ENCODE measurements at regions not wholly inside any gene's neighbourhood (a gene's known extent, or its start where the extent isn't known, plus 50 kb on each side); places are given as distances from the start of the nearest gene placed in this dataset.

- no peak overlapping the region for H3K4me3 ChIP-seq
- H3K36me3 ChIP-seq, result no peaks in the 10 kb centered on the region
- H3K9me3 ChIP-seq (ENCODE audit: low read depth), result no peaks in the 10 kb centered on the region
- H3K27me3 ChIP-seq, result peaks cover 12% of the 10 kb centered on the region
- H3K27ac ChIP-seq, result no peak overlapping the region
- no peaks in the 10 kb centered on the region for H3K4me1 ChIP-seq (ENCODE audit: low read depth)
- no peak for DNase-seq (ENCODE audit: low read depth in 1 of 2, low spot score in 1 of 2)
- TF ChIP-seq, protein P1, sequence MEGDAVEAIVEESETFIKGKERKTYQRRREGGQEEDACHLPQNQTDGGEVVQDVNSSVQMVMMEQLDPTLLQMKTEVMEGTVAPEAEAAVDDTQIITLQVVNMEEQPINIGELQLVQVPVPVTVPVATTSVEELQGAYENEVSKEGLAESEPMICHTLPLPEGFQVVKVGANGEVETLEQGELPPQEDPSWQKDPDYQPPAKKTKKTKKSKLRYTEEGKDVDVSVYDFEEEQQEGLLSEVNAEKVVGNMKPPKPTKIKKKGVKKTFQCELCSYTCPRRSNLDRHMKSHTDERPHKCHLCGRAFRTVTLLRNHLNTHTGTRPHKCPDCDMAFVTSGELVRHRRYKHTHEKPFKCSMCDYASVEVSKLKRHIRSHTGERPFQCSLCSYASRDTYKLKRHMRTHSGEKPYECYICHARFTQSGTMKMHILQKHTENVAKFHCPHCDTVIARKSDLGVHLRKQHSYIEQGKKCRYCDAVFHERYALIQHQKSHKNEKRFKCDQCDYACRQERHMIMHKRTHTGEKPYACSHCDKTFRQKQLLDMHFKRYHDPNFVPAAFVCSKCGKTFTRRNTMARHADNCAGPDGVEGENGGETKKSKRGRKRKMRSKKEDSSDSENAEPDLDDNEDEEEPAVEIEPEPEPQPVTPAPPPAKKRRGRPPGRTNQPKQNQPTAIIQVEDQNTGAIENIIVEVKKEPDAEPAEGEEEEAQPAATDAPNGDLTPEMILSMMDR (IDR thresholded peaks at IDR 0.05; ENCODE audit: low read depth, low read length), result no peak
Measured at GRCh38 chr2:105560157-105560556, 161.3 kb upstream of the FHL2 start.

GRCh38 chr2:105557021-105557920, 158.4 kb upstream of the FHL2 start:
- peak in 1 of 2 donors; percentile 45 for DNase-seq (ENCODE audit: low read depth in 1 of 2, low spot score in 1 of 2)
- Histone ChIP-seq H3K9me3 (ENCODE audit: low read depth) (no peaks in the 10 kb centered on the region), H3K27ac (no peak overlapping the region), H3K27me3 (peaks cover 18% of the 10 kb centered on the region), H3K4me1 (ENCODE audit: low read depth) (no peaks in the 10 kb centered on the region), H3K36me3 (no peaks in the 10 kb centered on the region), H3K4me3 (no peak overlapping the region)
- TF ChIP-seq, protein P1 (IDR thresholded peaks at IDR 0.05; ENCODE audit: low read depth, low read length), result no peak

DNA sequence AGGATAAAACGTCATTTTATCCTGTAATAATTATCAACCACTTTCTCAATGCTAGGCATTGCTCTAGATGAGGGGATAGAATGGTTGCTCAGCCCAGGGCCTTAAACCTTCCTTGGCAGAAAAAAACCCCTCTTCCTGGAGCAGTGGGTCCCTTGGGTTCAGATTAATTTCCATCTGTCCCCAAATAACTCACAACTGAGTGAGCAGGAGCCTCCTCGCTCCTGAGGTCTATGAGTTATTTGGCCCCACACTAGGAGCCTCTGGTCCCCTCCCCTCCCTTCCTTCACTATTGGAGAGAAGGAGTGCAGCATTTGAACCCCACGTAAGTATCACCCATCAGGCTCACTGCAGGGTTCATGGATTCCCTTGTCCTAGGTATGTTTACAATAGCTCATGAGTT, 157.5 kb upstream of the FHL2 start:
- H3K9me3 ChIP-seq (ENCODE audit: low read depth), result no peaks in the 10 kb centered on the region
- no peaks in the 10 kb centered on the region for H3K4me1 ChIP-seq (ENCODE audit: low read depth)
- no peak overlapping the region for H3K27ac ChIP-seq
- no peak for DNase-seq (ENCODE audit: low read depth in 1 of 2, low spot score in 1 of 2)
- H3K27me3 ChIP-seq, result peaks cover 18% of the 10 kb centered on the region
- H3K36me3 ChIP-seq, result no peaks in the 10 kb centered on the region
- no peak overlapping the region for H3K4me3 ChIP-seq
- TF ChIP-seq, protein P1 (IDR thresholded peaks at IDR 0.05; ENCODE audit: low read depth, low read length), result no peak

- Histone ChIP-seq H3K36me3 (no peaks in the 10 kb centered on the region), H3K27me3 (peaks cover 15% of the 10 kb centered on the region), H3K4me3 (no peak overlapping the region), H3K27ac (no peak overlapping the region), H3K9me3 (ENCODE audit: low read depth) (no peaks in the 10 kb centered on the region), H3K4me1 (ENCODE audit: low read depth) (no peaks in the 10 kb centered on the region)
- TF ChIP-seq, protein P1 (IDR thresholded peaks at IDR 0.05; ENCODE audit: low read depth, low read length), result no peak
- no peak for DNase-seq (ENCODE audit: low read depth in 1 of 2, low spot score in 1 of 2)
Measured at GRCh38 chr2:105554235-105554634, 155.4 kb upstream of the FHL2 start.

DNA sequence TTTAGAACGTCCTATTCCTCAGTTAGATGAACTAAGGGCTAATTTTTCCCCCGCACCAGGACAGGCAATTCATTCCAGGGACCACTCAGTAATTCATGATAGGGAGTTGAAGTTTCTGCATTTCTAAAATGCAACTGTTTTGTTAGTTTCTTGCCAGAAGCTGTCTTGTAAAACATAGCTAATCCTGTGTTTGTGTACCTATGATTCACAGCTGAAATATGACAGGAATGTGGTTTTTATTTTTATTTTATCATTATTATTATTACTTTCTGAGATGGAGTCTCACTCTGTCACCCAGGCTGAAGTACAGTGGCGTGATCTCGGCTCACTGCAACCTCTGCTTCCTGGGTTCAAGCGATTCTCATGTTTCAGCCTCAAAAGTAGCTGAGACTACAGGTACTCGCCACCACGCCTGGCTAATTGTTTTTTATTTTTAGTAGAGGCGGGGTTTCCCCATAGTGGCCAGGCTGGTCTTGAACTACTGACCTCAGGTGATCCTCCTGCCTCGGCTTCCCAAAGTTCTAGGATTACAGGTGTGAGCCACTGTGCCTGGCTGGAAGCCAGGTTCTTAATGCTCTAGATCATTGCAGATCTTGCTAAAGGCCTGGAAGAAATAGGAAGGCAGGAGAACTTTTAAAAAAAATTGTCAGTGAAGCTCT, 154.8 kb upstream of the FHL2 start:
- Histone ChIP-seq H3K36me3 (no peaks in the 10 kb centered on the region), H3K27me3 (peaks cover 15% of the 10 kb centered on the region), H3K9me3 (ENCODE audit: low read depth) (no peaks in the 10 kb centered on the region), H3K27ac (no peak overlapping the region), H3K4me1 (ENCODE audit: low read depth) (no peaks in the 10 kb centered on the region), H3K4me3 (no peak overlapping the region)
- TF ChIP-seq, protein P1 (IDR thresholded peaks at IDR 0.05; ENCODE audit: low read depth, low read length), result no peak
- DNase-seq (ENCODE audit: low read depth in 1 of 2, low spot score in 1 of 2), result peak in 1 of 2 donors; percentile 54

All from cardiac muscle cell (in vitro differentiated cells and primary cell).